NCI-H446 (cell line): ENCODE measurements at regions not wholly inside any gene's neighbourhood (a gene's known extent, or its start where the extent isn't known, plus 50 kb on each side); places are given as distances from the start of the nearest gene placed in this dataset.
"Not testable (repeated sequence)": the region's sequence is repeated elsewhere in the genome, so short reads cannot be mapped to it uniquely, and the experiment has no call there.

Experiments used
- DNase-seq, 2 experiments: peaks; one replicate each; lab custom pipeline; 2025; lab: John Stamatoyannopoulos, UW

DNA sequence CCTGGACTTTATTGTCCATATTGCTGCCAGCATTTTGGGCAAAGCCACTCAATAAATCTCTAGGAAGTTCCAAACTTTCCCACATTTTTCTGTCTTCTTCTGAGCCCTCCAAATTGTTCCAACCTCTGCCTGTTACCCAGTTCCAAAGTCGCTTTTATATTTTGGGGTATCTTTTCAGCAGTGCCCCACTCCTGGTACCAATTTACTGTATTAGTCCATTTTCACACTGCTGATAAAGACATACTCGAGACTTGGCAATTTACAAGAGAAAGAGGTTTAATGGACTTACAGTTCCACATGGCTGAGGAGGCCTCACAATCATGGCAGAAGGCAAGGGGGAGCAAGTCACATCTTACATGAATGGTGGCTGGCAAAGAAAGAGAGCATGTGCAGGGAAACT lies 53.4 kb downstream of the AHSP start:
- DNase-seq = not testable (repeated sequence)

DNA sequence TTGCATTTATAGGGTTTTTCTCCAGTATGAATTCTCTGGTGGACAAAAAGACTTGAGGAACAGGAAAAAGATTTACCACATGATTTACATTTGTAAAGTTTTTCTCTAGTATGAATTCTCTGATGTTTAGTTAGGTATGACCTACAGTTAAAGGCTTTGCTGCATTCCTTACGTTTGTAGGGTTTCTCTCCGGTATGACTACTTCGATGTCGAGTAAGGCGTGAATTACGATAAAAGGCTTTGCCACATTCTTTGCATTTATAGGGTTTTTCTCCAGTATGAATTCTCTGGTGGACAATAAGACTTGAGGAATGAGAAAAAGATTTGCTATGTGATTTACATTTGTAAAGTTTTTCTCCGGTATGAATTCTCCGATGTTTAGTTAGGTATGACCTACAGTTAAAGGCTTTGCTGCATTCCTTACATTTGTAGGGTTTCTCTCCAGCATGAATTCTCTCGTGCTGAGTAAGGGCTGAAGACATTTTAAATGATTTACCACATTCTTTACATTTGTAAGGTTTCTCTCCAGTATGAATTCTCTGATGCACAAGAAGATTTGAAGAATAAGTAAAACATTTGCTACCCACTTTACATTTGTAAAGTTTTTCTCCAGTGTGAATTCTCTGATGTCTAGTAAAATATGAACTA lies 74.2 kb downstream of the AHSP start:
- not testable (repeated sequence) for DNase-seq

GRCh38 chr16:31618130-31618529 lies 90.4 kb downstream of the AHSP start:
- DNase-seq = no peak

DNA sequence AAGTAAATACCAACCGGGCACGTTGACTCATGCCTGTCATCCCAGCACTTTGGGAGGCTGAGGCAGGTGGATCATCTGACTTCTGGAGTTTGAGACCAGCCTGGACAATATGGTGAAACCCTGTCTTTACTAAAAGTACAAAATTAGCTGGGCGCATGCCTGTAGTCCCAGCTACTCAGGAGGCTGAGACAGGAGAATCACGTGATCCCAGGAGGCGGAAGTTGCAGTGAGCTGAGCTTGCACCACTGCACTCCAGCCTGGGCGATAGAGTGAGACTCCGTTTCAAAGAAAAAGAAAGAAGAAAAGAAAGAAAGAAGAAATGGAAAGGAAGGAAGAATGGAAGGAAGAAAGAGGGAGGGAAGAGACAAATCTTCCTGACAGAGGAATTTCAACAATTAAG lies 108.7 kb downstream of the AHSP start:
- no peak for DNase-seq

DNA sequence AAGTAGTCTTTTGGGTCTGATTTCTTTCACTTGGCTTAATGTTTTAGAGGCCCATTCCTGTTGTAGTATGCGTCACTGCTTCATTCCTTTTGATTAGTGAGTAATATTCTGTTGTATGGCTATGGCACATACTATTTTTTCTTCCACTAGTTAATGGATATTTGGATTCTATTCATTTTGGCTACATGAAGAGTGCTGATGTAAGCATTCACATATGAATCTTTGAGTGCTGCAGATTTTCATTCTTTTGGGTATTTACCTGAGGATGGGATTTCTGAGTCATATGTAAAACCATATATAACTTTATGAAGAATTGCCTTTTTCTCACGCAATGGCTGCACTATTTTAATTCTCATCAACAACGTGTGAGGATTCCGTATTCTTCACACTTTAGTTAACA lies 113.6 kb downstream of the AHSP start:
- DNase-seq = no peak

GRCh38 chr16:31655674-31656073 lies 128.0 kb downstream of the AHSP start:
- DNase-seq = not testable (repeated sequence)

DNA sequence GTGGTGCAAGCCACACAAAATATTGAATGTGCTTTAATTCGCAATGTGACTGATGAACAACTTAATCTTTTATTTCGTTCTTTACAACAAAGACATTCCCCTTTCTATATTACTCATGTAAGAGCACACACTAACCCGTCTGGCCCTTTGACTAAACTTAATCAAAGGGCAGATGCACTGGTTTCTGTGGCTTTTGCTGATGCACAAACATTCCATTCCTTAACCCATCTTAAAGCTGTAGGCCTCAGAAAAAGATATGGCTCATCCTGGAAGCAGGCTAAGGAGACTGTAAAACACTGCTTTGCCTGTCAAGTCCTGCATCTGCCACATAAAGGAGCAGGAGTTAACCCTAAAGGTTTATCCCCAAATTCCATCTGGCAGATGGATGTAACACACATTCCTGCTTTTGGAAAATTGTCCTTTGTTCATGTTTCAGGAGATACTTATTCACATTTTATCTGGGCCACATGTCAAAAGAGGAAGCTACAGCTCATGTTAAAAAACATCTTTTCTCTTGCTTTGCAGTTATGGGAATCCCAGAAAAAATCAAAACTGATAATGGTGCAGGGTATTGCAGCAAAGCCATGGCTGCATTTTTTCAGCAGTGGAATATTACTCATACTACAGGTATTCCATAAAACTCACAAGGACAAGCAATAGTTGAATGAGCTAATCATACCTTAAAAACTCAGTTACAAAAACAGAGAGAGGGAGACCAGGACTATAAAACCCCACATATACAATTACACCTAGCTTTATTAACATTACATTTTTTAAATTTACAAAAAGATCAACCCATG lies 137.2 kb downstream of the AHSP start:
- DNase-seq = no peak

GRCh38 chr16:31674686-31675085 lies 147.0 kb downstream of the AHSP start:
- DNase-seq = no peak

- DNase-seq = no peak
These were observed 149.0 kb downstream of the AHSP start for GRCh38 chr16:31676731-31677130.

DNA sequence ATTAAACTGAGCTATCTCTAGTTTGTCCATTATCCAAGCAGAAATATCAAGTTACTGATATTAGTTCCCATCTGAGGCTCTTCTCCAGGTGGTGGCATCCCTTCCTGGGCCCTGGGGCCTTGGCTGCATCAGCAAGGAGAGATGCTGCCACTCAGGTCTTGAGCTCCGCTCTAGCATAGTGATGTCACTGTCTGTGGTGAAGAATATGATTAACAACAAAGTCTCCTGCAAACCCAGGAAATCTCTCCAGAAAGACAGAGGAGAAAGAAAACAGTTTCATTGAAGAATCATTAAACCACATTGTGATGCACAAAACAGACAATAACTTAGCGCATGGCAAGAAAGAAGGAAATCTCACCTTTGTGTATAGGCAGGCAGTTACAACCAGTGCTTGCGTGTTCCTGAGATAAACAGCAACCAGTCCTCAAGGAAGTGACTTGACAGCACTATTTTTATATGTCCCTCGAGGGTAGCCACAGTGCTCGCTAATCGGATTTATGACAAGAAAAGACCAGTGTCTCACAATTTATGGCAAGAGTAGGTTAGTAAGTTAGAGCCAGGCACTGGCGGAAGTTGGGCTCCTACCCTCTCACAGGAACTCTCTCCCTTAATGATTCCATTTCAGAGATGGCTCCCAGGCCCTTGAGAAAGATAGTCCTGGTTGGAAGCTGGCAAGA lies 151.1 kb downstream of the AHSP start:
- DNase-seq = no peak

GRCh38 chr16:31689331-31689730 lies 161.6 kb downstream of the AHSP start:
- DNase-seq = not testable (repeated sequence)

DNA sequence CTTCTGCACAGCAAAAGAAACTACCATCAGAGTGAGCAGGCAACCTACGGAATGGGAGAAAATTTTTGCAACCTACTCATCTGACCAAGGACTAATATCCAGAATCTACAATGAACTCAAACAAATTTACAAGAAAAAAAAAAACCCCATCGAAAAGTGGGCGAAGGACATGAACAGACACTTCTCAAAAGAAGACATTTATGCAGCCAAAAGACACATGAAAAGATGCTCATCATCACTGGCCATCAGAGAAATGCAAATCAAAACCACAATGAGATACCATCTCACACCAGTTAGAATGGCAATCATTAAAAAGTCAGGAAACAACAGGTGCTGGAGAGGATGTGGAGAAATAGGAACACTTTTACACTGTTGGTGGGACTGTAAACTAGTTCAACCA lies 164.6 kb downstream of the AHSP start:
- DNase-seq = not testable (repeated sequence)

DNA sequence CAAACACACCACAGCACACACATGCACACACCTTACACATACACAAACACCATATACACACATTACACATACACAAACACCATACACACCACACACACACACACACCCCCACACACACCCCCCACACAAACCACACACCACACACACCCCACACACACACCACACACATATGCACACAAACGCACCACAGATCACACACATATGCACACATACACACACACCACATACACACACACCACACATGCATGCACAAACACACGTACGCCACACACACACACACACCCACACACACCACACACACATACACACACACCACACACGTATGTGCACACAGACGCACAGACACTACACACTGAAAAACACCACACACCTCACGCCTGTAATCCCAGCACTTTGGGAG lies 166.0 kb downstream of the AHSP start:
- DNase-seq = no peak

DNA sequence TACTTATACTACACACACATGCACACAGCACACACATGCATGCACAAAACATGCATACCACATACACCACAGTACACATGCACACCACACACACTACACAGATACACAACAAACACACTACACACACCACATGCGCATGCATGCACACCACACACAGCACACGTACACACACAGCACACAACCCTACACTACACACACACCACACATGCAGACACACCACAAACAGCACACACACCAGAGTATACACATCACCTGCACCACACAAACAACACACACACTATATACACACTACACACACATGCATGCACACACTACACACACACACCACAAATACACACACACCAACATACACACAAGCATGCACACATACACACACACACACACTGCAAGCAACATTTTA lies 166.8 kb downstream of the AHSP start:
- DNase-seq = no peak

GRCh38 chr16:31695667-31696066 lies 168.0 kb downstream of the AHSP start:
- no peak for DNase-seq

DNA sequence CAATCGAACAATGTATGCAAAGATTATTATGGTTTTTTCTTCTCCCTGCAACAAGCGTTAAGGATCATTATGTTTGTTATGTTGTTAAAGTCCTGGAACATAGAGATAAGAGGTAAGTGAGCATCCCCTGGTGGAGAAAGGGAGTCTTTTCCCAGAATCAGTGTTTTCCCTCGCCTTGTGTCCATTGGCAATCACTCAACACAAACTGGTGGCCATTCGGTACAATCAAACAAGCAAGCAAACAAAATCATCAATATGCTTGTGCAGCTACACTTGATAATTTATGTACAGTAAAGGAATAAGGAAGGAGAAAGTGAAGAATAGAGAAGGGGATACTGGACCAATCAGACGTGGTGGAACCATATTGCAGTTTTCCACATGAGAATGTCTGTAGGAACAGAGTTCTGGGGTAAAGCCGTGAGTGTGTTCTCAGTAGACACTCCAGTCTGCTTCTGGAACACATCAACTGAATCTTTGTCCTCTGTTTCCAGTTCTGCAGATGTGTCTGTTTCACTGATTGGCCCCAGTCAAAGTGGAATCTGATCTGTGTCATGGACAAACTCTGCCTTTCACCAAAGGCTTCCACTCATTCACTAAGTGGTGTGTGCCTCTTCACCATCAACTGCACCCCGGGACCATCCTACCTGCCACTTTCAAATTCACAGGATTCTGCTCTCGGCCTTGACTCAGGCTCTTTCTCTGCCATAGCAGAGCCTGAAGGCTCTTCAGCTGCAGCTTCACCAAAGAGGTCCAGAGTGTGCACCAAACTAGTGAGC lies 169.5 kb downstream of the AHSP start:
- DNase-seq = peak; percentile 13 to 40

DNA sequence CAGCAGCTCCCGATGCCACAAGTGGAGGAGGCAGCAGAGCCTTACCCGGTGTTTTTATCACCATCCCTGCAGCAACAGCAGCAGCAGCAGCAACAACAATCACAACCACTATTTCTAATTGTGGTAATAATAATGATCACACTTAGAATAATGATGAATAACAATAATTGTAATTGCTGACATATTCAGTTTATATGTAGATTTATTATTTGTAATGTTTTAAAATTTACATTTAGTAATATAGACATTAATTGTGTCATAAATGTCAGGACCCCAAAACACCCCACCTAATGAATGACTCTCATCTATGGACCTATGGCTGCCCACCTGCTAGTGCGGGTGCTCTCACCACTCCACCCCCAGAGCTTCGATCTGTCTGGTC lies 170.0 kb downstream of the AHSP start:
- DNase-seq = no peak

DNA sequence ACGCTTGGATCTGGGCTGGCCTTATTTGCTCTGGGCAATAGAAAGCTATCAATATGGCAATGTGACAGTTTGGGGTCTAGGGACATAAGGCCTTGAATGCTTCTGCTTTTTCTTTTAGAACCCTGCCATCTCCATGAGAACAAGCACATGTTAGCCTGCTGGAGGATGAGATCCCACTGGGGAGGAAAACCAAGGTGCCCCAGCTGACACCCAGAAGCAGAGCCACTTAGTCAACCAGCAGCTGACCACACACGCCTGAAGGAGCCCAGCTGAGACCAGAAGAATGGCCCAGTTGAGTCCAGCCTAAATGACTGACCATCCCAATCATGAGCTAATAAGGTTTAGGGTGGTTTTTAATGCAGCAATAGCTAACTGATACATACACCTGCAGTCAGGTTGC lies 171.2 kb downstream of the AHSP start:
- DNase-seq = no peak

DNA sequence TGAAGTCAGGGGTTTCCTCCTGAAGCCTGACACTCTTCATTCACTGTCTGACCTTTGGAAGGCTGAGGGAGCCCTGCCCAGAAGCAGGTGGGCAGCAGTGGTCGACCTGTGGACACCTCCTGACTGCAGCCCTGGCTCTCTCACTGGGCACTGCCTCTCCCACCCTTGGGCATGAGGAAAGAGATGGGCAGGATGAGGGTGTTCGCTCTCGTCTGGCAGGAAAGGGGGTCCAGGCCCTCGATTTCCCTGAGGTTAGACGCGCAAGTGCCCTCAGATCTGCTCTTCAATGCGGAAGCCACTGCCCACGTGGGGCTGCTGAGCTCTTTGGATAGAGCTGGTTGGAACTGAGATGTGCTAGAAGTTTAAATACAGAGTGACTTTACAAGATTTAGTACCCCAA lies 171.9 kb downstream of the AHSP start:
- DNase-seq = no peak

DNA sequence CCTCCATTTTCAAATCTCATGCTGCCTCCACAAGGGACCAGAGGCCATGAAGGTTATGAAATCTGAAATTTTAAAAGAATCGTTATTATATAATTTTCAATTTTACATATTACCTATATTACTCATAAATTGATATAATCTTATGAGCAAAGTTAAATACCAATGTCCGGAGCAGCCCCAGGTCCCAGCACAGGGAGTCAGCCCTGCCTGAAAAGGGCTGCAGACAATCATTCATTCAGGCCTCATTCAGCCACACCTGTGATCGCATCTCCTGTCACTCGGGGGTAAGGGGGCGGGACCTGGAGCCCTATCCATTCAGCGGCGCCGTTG lies 172.5 kb downstream of the AHSP start:
- peak in 1 of 2 experiments; percentile 64 for DNase-seq

DNA sequence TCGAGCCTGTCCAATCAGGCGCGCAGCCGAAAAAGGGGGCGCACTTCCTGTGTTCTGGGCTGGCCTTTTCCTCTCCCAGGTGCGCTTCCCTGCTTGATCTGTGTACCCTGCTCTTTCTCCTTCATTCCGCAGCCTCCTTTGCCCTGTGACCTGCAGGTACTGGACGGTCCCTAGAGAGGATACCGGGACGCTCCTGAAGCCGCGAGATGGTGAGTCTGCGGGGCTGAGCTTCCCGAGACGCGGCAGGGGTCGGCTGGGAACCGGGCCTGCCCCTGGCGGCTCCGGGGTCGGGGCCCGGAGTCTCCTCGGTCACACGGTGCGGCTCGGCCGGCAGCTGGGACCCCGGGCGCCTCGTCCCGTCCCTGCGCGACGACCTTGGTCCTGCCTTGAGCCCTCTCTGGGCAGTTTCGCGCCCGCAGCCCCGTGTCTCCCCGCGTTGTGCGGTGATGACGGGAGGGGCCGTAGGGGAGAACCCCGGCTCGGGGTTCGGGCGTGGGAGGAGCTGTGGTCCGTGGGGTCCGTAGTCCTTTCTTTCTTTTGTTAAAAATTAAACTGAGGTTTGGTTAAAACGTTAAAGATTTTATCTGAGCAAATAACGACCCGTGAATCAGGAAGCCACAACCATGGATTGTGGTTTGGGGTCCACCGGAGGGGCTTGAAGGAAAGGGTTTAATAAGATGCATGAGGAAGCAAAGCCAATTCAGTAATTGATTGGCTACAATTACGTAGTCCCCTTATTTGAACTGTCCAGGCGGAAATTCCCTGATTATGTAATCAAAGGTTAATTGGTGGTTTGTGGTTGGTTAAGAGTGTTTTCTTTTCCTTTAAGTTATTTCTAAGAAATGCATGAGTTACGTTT lies 172.8 kb upstream of the ZNF267 start:
- DNase-seq = peak in 1 of 2 experiments; percentile 77

- DNase-seq = no peak
These were observed 171.9 kb upstream of the ZNF267 start for GRCh38 chr16:31701734-31702133.
